ENCODE measurements at regions not wholly inside any gene's neighbourhood (a gene's known extent, or its start where the extent isn't known, plus 50 kb on each side); places are given as distances from the start of the nearest gene placed in this dataset.

DNA sequence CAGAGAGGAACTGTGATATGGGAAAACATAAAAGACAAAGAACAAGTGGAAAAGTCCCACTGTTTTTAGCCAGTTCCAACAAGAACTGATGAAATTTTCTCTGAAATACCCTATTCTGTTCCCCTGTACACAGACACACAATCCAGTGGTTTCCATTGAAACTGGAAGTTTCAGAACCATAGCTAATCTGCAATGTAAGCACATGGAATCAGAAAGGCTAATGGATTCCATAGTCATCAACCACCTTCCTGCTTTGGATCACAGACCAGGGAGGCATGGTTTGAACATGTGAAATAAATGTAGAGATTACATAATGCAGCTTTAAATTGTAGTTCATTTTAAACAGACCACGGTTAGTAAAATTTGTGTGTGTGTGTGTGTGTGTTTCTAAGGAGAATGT, 242.1 kb downstream of the GJA1 start:
- H3K9me3 ChIP-seq (ENCODE audit: control insufficient read depth, insufficient read depth, low read depth, low read length): no peaks in the 10 kb centered on the region
- no peak for ATAC-seq
- TF ChIP-seq POLR2AphosphoS5 (IDR thresholded peaks at IDR 0.05; ENCODE audit: low read depth, low read length): no peak
- TF ChIP-seq SIN3A (IDR thresholded peaks at IDR 0.05; ENCODE audit: borderline replicate concordance, insufficient read depth, low read depth, low read length): no peak
- TF ChIP-seq, protein P1, sequence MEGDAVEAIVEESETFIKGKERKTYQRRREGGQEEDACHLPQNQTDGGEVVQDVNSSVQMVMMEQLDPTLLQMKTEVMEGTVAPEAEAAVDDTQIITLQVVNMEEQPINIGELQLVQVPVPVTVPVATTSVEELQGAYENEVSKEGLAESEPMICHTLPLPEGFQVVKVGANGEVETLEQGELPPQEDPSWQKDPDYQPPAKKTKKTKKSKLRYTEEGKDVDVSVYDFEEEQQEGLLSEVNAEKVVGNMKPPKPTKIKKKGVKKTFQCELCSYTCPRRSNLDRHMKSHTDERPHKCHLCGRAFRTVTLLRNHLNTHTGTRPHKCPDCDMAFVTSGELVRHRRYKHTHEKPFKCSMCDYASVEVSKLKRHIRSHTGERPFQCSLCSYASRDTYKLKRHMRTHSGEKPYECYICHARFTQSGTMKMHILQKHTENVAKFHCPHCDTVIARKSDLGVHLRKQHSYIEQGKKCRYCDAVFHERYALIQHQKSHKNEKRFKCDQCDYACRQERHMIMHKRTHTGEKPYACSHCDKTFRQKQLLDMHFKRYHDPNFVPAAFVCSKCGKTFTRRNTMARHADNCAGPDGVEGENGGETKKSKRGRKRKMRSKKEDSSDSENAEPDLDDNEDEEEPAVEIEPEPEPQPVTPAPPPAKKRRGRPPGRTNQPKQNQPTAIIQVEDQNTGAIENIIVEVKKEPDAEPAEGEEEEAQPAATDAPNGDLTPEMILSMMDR (IDR thresholded peaks at IDR 0.05): no peak
- TF ChIP-seq, protein P2, sequence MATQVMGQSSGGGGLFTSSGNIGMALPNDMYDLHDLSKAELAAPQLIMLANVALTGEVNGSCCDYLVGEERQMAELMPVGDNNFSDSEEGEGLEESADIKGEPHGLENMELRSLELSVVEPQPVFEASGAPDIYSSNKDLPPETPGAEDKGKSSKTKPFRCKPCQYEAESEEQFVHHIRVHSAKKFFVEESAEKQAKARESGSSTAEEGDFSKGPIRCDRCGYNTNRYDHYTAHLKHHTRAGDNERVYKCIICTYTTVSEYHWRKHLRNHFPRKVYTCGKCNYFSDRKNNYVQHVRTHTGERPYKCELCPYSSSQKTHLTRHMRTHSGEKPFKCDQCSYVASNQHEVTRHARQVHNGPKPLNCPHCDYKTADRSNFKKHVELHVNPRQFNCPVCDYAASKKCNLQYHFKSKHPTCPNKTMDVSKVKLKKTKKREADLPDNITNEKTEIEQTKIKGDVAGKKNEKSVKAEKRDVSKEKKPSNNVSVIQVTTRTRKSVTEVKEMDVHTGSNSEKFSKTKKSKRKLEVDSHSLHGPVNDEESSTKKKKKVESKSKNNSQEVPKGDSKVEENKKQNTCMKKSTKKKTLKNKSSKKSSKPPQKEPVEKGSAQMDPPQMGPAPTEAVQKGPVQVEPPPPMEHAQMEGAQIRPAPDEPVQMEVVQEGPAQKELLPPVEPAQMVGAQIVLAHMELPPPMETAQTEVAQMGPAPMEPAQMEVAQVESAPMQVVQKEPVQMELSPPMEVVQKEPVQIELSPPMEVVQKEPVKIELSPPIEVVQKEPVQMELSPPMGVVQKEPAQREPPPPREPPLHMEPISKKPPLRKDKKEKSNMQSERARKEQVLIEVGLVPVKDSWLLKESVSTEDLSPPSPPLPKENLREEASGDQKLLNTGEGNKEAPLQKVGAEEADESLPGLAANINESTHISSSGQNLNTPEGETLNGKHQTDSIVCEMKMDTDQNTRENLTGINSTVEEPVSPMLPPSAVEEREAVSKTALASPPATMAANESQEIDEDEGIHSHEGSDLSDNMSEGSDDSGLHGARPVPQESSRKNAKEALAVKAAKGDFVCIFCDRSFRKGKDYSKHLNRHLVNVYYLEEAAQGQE (IDR thresholded peaks at IDR 0.05; ENCODE audit: insufficient read depth in 1 of 2, low read depth in 2 of 2, low read length in 1 of 2): no peak
- TF ChIP-seq TCF7L2 (IDR thresholded peaks at IDR 0.05; ENCODE audit: low read depth, low read length): no peak
- CTCF ChIA-PET: no interaction called here
- no peak for DNase-seq (ENCODE audit: low read depth, low spot score)
- H3K4me3 ChIP-seq (ENCODE audit: low read depth in 2 of 2, low read length in 2 of 2): no peak overlapping the region
- POLR2A ChIA-PET: no interaction called here
- BruUV-seq (replicated peaks): no TSS peak
- in situ Hi-C loops (cut with HindIII; ENCODE audit: low pct_unique_long_range_greater_than_20kb, low sequenced_read_pairs): no loop called here
- intact Hi-C loops (cut with micrococcal nuclease; ENCODE audit: unreplicated experiment): no loop called here
- H3K27me3 ChIP-seq (ENCODE audit: control insufficient read depth, insufficient read depth, low read length): no peaks in the 10 kb centered on the region
- H3K27ac ChIP-seq (ENCODE audit: low read length): no peak overlapping the region
- no peaks in the 10 kb centered on the region for H3K36me3 ChIP-seq (ENCODE audit: control insufficient read depth, insufficient read depth, low read length)
- H3K4me1 ChIP-seq (ENCODE audit: control insufficient read depth, insufficient read depth, low read length): no peaks in the 10 kb centered on the region

DNA sequence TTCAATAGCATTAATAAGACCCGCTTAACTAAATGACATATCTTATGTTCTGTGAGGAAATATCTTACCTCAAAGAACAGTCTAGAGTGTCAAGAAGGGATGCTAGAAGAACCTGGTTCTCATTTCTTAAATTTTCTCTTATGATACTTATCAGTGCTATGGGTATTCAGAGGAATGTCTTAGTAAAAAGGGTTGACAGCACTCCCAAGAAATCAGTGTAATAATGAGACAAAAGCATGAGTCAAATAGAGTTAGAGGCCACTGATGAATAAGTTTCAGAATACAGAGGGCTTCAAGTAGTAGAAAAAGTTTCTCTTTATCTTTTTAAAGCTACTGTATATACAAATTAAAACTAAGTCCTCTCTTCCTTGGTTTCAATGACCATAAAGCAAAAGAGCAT, 242.8 kb downstream of the GJA1 start:
- ATAC-seq: no peak
- intact Hi-C loops (cut with micrococcal nuclease; ENCODE audit: unreplicated experiment): no loop called here
- H3K27me3 ChIP-seq (ENCODE audit: control insufficient read depth, insufficient read depth, low read length): no peaks in the 10 kb centered on the region
- no peak overlapping the region for H3K27ac ChIP-seq (ENCODE audit: low read length)
- in situ Hi-C loops (cut with HindIII; ENCODE audit: low pct_unique_long_range_greater_than_20kb, low sequenced_read_pairs): no loop called here
- TF ChIP-seq POLR2AphosphoS5 (IDR thresholded peaks at IDR 0.05; ENCODE audit: low read depth, low read length) (no peak), SIN3A (IDR thresholded peaks at IDR 0.05; ENCODE audit: borderline replicate concordance, insufficient read depth, low read depth, low read length) (no peak), TCF7L2 (IDR thresholded peaks at IDR 0.05; ENCODE audit: low read depth, low read length) (no peak)
- TF ChIP-seq, protein P1 (IDR thresholded peaks at IDR 0.05): no peak
- TF ChIP-seq, protein P2 (IDR thresholded peaks at IDR 0.05; ENCODE audit: insufficient read depth in 1 of 2, low read depth in 2 of 2, low read length in 1 of 2): no peak
- no TSS peak for BruUV-seq (replicated peaks)
- DNase-seq (ENCODE audit: low read depth, low spot score): no peak
- H3K4me1 ChIP-seq (ENCODE audit: control insufficient read depth, insufficient read depth, low read length): no peaks in the 10 kb centered on the region
- no peak overlapping the region for H3K4me3 ChIP-seq (ENCODE audit: low read depth in 2 of 2, low read length in 2 of 2)
- CTCF ChIA-PET: no interaction called here
- no peaks in the 10 kb centered on the region for H3K9me3 ChIP-seq (ENCODE audit: control insufficient read depth, insufficient read depth, low read depth, low read length)
- H3K36me3 ChIP-seq (ENCODE audit: control insufficient read depth, insufficient read depth, low read length): no peaks in the 10 kb centered on the region
- POLR2A ChIA-PET: no interaction called here

Measured in Panc1 (cell line).